HG02885 (cell line): ENCODE measurements at regions not wholly inside any gene's neighbourhood (a gene's known extent, or its start where the extent isn't known, plus 50 kb on each side); places are given as distances from the start of the nearest gene placed in this dataset.

ENCODE experiments used
- ATAC-seq: cut with Tn5 transposase; IDR thresholded peaks from one replicate; pipeline ENCODE4 v1.9.1; 2021; ENCODE audit warnings: mild to moderate bottlenecking; ENCODE audit not compliant: unreplicated experiment, poor library complexity

GRCh38 chr16:64211331-64211730 lies 910.5 kb downstream of the CDH11 start:
- no peak for ATAC-seq

- ATAC-seq = no peak
These were observed 915.0 kb downstream of the CDH11 start for GRCh38 chr16:64206862-64207261.

GRCh38 chr16:64203126-64203525 lies 918.7 kb downstream of the CDH11 start:
- ATAC-seq = no peak

GRCh38 chr16:64202571-64202970 lies 919.3 kb downstream of the CDH11 start:
- ATAC-seq = no peak

- ATAC-seq = no peak
These were observed 925.4 kb downstream of the CDH11 start for GRCh38 chr16:64196444-64196843.

- ATAC-seq = no peak
These were observed 935.9 kb downstream of the CDH11 start for GRCh38 chr16:64185954-64186353.

- no peak for ATAC-seq
These were observed 937.7 kb downstream of the CDH11 start for GRCh38 chr16:64184156-64184555.

- no peak for ATAC-seq
These were observed 938.9 kb downstream of the CDH11 start for GRCh38 chr16:64182985-64183384.

GRCh38 chr16:64181271-64181925 lies 940.5 kb downstream of the CDH11 start:
- no peak for ATAC-seq

GRCh38 chr16:64180136-64180900 lies 941.5 kb downstream of the CDH11 start:
- no peak for ATAC-seq

GRCh38 chr16:64174327-64174726 lies 947.5 kb downstream of the CDH11 start:
- no peak for ATAC-seq

- ATAC-seq = no peak
These were observed 949.2 kb downstream of the CDH11 start for GRCh38 chr16:64172652-64173051.

GRCh38 chr16:64172226-64172625 lies 949.6 kb downstream of the CDH11 start:
- ATAC-seq = no peak

- no peak for ATAC-seq
These were observed 950.2 kb downstream of the CDH11 start for GRCh38 chr16:64171632-64172031.

- ATAC-seq = no peak
These were observed 953.5 kb downstream of the CDH11 start for GRCh38 chr16:64168371-64168770.

- ATAC-seq = no peak
These were observed 953.9 kb downstream of the CDH11 start for GRCh38 chr16:64167936-64168335.

GRCh38 chr16:64165368-64165767 lies 956.5 kb downstream of the CDH11 start:
- ATAC-seq = no peak

- ATAC-seq = no peak
These were observed 959.1 kb downstream of the CDH11 start for GRCh38 chr16:64162613-64163375.

GRCh38 chr16:64159976-64160375 lies 961.9 kb downstream of the CDH11 start:
- no peak for ATAC-seq

- ATAC-seq = no peak
These were observed 962.8 kb downstream of the CDH11 start for GRCh38 chr16:64158941-64159588.

- no peak for ATAC-seq
These were observed 968.1 kb downstream of the CDH11 start for GRCh38 chr16:64153718-64154117.
